ENCODE measurements at regions not wholly inside any gene's neighbourhood (a gene's known extent, or its start where the extent isn't known, plus 50 kb on each side); places are given as distances from the start of the nearest gene placed in this dataset.
"Not testable (repeated sequence)": the region's sequence is repeated elsewhere in the genome, so short reads cannot be mapped to it uniquely, and the experiment has no call there.

DNA sequence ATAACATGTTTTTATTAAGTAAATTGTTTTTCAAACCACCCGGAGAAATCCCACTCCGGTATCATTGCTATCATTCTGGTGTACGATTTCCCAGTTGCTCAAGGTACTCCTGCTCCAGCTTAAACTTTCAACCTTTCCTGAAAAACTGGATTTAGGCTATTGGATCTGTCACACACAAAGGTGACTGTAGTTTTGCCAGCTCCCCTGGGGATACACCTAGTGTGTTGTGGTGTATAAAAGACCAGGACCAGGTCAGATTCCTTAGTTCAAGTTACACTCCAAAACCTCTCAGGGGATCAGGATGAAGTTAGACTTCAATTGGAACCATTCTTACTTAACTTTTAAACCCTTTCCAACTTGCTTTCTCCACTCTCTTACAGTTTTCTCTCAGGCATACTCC is 303.9 kb downstream of the NOVA1 start:
- no peak for DNase-seq

DNA sequence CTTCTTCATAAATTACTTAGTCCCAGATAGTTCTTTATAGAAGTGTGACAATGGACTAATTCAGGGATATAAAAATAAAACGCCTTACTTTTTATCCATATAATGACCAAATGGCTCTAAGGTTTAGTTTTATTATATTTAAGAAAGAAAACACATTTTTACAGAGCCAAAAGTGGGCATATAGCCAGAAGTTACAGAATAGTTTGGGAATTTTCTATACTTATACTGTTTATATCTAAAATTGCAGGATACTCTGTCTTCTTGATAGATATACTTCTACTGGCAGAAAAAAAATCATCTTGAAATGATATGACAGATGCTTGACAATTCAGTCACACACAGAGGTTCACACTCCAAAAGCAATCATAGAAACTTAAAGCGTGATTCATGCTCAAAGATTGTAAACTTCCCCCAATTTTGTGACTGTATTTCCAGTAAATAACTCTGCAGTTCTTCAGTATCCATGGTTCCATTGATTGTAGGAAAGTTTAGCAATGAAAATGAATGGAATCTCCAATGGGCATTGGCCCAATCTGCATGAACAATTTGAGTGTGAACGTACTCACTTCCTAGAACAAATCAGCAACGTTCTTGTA is 307.8 kb downstream of the NOVA1 start:
- no peak for DNase-seq

DNA sequence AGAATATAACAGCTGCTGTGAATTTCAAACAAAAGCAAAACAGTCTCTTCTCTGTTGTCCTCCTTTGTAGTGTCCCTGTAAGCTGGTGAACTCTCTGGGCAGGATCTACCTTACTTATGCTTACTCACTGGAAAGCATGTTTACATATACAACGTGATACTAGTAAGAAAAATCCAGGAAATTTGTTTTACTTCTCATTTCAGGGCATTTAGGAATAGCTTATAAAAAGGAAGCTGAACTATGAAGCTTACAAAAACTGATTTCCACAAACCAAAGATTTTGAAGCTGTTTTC is 311.0 kb downstream of the NOVA1 start:
- DNase-seq: no peak

DNA sequence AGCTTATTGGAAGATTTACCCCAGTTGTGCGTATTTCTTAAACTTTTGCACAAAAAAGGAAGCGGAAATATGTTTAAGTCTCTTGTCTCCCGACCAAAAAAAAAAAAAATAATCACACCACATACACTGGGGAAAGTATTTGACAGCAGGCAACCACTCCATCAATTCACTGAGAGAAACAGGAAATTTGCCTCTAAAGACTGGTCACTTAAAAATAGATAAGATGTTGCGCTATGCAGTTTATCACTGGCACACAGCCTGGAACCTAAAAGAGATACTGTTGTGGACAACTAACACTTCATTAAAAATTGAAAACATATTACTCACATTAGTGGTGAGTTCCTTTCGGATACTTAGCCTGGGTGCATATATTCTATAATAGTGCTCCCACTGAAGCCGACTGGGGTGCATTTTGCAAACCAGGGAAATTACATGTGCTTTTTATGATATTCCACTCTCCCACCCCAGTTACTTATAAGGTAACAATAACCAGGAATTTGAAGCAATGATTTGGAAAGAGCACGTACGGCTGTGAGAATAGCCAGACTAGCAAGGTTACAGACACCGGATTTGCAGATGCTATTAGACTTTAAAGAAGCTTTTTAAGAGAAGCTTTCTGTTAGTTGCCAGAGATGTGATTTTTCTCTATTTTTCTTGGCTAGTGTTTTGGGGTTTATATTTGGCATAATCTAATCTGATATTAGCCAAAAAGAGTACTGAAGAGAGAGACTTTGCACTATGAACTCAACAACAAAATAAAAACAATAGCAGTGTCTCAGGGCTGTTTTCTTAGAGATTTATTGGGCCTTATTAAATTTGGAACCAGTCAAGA is 311.5 kb downstream of the NOVA1 start:
- DNase-seq: no peak

DNA sequence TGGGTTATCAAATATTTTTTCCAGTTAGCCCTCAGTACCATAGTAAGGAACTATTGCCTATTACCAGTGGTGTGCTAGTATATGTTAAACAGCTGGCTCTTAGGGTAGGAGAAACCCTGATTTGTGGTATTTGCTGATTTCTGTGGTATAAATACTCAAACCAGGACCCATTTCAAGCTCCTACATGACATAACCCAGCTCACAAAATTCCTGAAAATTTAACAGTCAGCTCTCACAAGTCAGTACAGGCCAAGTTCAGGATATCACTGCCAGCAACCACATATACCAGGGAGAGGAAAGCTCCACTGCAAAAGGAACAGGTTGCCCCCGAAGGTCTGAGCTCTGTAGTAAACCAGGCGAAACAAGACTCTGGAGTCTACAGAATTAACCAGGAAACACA is 315.3 kb downstream of the NOVA1 start:
- no peak for DNase-seq

DNA sequence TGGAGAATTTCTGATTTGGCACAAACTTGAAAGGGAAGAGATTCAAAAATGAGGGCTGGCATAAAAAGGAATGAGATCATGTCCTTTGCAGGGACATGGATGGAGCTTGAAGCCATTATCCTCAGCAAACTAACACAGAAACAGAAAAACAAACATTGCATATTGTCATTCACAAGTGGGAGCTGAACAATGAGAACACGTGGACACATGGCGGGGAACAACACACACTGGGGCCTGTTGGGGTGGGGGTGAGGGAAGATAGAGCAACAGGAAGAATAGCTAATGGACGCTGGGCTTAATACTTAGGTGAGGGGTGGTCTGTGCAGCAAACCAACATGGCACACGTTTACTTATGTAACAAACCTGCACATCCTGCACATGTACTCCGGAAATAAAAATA is 315.8 kb downstream of the NOVA1 start:
- DNase-seq: not testable (repeated sequence)

DNA sequence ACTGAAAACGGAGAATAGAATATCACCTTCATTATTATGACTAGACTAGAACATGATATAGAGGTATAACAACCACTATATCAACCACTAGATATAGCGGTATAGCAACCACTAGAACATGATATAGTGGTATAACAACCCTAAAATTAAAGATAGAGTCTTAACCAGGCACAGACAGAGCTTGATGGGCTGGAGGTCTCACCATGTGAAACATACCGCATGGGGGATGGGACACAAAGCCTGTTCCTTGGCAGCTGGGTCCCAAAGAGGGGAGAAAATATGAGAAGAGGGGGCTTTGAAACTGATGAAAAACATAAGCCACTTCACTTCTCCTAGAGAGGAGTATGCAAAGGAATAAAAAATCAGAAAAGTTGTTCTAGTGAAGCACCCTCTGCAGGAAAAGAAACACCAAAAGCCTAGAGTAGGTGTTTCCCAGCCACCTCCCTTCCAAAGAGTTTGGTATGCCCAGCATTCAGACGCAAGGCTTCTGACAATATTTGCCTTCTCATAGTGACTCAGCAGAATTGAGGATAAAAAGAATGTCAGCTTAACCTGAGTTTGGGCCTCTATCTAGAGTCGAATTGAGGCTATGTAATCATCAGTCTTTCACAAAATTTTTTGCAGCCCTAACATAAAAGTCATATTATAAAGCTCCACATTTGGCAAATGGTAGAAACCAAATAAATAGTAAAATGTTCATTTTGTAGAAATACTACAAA is 316.4 kb downstream of the NOVA1 start:
- no peak for DNase-seq

DNA sequence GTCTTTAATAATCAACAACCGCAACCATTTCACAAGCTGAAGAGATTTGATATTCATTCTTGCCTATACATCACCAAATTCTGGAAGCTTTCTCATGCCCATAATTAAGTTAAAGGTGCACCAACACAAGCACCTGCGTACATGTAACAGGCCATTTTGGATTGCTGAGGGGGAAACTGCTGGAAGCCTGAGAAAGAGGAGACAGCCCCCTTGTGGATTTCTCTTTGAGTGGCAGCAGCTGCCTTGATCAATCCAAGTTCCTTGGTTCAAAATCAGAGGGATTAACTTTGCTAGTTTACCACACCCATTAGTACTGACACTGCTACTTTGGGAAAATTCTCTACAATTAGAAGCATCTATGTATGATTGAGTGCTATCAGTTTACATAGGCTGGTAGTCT is 321.1 kb downstream of the NOVA1 start:
- no peak for DNase-seq

DNA sequence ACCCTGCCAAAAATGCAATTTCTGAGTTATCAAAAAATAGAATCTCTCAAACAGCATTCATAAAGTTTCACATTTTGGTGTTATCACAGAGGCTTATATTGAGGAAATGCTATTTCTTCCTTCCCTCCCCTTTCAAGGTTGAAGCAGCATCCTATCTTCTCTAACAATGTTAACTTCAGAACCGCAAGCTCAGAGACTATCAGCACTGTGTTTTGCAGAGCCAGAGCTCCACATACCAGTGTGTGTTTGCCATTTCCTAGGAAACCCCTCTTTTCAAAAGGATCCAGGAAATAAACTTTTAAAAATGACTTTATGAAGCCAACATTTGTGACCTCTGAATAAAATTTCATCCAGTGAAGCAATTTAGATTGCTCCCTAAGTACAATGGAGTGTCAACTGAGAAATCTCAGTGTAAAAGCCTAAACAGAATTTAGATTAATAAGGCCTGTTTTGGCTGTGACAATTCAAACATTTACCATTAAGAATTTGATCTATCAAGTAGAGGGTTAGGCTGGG is 332.6 kb downstream of the NOVA1 start:
- DNase-seq: no peak

DNA sequence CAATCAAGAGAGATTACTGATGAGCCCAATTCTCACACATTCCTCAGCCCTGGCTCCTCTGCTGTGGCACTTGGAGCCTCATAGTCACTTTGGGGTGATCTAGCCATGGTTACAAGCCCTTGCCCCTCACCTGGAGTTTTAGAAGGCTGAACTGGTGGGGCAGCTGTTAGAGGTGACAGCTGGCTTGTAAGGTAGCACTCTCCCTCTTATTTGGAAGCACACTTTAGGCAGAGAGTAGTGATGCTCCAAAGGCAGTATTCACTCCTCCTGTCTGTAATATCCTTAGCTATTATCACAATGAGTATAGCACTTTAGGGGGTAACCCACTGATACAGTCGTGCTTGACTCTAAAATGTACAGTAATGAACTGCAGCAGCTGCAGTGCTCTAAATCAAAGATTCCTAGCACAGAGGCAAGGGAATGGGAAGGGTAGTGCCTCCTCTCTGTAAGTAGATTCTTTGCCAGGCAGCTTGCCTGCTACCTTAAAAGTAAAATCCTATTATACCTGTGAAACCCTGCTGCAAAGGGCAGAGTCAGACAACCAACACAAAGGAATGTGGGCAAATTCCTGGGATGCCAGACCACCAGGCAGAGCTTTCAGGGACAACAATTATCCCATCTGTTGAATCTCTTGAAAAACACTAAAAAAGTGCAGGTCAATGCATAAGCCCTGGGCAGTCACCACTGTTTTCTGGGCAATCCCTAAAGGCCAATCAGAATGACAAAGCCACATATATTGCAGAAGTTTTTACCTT is 336.3 kb downstream of the NOVA1 start:
- no peak for DNase-seq

DNA sequence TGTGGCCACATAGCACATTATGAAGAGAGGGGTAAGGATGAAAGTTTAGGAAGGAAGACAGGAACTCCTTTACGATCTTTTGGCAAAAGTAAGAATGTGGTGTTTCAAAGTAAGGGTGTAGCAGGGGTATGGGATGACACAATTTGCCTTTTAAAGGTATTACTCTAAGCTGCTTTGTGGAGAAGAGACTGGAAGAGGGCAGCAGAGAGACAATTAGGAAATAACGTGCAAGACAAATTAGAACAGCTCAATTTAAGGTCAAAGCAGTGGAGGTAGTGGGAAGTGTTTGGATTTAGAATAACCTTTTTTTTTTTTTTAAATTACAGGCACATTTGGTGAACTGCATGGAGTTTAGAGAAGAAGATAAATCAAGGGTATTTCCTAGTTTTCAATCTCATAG is 342.6 kb downstream of the NOVA1 start:
- DNase-seq: no peak

DNA sequence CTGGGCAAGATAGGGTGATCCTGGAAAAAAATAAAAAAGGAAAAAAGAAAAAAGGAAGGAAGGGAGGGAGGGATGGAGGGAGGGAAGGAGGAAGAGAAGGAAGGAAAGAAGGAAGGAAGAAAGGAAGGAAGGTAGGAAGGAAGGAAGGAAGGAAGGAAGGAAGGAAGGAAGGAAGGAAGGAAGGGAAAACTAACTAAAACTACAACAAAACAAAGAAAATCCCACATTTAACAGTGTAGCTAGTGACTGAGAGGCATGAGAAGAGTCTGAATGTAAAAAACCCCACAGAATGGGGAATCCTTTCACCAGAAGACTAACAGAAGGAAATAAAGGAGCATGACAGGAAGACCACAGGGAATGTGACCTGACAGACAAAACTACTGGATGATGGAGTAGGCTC is 345.7 kb downstream of the NOVA1 start:
- DNase-seq: no peak

DNA sequence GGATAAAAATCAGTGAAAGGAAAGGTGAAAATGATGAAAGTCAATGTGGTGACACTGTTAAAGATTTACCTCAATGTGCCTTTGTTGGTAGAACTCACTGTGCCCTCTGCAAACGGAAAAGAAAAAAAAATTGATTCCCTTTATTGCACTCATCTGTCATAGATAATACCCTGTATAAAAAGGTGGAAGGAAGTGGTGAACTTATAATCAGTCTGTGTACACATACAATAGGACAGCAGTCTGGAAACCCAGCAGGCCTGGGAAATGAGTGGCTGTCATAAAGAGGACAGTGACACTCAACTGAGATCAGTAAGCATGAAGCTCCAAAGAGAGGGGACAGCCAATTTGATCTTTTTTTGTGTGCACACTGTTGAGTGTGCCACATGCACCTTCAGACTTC is 364.7 kb downstream of the NOVA1 start:
- DNase-seq: no peak

DNA sequence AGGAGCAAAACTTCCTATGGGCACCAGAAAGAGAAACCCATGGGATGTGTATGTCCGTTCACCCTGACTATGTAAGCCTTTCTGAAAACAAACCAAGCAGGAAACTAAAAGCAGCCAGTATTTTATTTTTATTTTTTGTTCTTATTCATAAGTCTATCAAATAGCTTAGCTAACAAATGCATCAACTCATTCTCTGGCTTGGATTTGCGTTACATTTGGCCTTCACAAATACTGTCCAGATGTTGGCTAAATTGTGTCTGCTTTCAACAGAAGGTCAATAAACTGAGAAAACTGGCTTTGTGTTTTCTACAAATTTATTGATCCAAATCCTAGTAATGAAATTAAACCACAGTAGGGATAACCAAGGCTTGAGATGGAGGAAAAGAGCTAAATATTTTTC is 379.0 kb downstream of the NOVA1 start:
- DNase-seq: peak; percentile 23

DNA sequence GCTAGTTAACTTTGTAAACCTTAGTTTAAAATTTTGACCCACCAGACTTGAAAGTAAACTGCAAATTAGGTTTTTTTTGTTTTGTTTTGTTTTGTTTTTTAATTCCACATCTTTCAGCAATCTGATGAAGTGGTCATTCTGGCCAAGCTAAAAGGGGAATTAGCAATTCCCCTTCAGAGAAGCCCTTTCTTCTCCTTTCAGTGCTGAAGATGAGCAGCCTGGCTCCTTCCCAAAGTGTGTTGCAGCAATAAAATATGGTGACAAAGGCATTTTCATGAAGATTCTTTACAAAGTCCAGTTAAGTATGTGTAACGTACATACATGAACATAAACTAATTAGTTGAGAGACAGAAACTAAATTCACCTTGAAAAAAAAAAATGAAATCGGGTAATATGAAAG is 380.1 kb downstream of the NOVA1 start:
- DNase-seq: no peak

DNA sequence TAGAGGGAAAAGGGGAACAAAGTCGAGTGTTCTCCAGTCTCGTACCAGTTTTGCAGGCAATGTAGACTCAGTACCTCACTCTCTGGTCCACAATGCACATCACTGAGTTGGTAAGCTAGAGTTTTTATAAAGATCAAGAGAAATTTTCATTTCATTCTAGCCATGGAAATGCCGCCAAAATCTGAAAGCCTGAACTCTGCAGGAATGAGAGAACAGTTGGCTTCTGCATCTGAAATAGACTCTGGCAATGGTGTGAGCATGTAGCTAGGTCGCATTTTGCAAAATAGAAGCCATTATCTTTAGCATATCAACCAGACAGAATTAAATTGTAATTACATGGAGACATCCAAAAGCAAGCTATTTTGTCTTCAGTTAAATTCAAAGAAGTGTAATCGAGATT is 381.0 kb downstream of the NOVA1 start:
- no peak for DNase-seq

DNA sequence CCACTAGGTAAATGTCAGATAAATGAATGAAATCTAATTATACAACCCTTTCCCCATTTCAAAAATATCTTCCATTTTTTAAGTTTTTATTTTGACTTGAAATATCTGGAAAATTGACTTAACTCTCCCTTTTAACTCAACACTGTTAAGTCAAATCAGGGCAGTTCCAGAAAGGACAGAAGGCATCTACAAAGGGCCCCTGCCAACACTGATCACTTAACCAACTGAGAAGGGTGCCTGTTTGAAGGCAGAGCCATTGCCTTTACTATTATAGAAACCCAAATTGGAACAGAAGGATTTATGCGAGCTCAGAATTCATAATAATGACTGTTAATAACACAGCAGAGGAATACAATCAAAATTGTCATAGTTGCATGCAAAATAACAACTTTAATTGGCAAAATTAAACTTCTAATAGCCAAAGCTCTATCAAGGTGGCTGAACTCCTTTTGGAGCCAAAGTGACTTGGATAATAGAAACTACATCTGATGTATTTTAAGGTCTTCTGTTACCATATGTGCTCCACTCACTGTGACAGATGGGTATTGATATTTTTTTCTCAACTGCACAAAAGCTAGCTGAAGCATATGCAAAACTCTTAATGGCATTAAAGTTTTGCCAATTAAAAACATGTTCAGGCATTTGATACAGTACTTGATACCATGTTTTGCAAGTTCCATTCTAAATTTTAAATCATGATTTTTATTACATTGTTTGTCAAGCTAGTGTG is 383.8 kb downstream of the NOVA1 start:
- DNase-seq: no peak

DNA sequence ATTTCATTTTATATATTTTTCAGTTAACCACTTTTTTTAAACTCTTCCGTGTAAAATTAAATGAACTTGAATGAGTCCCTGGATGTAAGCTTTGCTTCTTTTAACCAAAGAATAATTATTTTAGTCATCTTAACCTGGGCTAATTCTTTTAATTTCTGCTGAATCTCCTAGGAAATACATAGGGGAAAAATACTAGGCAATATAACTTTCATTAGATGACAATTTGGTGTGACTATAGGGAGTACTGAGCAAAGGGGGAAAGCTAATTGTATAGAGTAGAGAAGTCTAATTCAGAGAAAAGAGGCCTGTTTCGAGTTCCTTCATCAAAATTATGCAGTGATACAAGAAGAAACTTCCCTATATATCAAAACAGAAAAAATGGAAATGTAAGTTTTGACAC is 388.1 kb downstream of the NOVA1 start:
- no peak for DNase-seq

DNA sequence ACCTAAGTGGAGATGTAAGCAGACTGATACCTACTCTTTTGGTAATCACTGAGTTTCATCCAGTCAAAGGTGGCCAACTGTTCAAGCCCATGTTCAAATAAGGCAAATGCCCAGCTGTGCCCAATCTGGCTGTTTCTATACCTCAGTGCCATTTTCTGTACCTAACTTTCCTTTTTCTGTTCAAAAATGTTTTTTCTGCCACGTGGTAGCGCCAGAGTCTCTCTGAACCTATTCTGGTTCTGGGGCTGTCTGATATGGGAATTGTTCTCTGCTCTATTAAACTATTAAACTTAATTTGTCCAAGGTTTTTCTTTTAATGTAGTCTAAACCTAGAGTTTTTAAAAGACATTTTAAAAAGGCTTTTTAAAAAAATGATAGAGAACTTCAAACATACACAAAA is 391.2 kb downstream of the NOVA1 start:
- no peak for DNase-seq

DNA sequence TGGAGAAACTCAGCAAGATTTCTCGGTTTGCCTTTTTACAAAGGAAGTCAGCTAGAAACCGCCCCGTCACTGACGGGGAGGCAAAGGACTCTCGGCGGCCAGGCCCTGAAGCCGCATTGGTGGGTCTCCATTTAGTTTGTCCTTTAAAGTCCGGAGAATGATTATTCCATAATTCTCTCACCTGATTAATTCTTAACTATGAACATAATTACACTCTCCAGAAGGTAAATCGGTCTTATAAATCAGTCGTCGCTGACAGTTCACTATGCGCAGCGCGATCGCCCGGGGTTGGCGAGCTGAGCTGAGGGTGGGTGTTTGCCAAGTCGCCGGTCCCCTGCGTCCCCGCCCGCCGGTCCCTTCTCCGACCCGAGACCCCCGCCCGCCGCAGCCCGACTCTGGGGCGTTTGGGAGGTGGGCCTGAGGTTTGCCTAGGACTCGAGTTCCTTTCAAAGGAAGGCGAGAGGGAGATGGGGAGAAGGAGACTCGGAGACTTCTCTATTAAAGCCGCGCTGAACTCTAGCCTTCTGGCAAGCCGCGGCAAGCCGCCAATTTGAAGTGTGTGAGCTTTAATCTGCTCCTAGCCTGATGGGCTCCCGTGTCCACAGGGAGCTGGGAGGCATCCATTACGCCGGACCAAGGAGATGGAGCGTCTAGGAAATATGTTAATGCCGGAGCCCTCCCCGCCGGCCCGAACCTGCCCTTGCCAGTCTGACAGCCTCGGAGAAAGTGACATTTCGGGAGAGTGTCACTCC is 392.9 kb downstream of the NOVA1 start:
- peak; percentile 55 for DNase-seq

DNA sequence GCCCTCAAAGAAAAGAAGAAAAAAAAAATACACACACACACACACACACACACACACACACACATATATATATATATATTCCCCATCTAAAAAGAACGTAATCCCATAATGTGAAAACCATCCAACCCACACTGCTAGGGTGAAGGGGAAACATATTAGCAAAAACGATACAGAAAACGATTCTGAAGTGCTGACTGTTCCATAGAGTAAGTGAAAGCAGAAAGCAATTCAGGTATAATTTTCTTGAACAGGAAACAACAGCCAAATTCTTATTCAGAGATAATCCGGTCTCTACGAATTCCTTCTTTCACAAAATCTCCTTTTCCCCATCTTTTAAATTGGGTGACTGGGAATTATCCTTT is 393.5 kb downstream of the NOVA1 start:
- no peak for DNase-seq

DNA sequence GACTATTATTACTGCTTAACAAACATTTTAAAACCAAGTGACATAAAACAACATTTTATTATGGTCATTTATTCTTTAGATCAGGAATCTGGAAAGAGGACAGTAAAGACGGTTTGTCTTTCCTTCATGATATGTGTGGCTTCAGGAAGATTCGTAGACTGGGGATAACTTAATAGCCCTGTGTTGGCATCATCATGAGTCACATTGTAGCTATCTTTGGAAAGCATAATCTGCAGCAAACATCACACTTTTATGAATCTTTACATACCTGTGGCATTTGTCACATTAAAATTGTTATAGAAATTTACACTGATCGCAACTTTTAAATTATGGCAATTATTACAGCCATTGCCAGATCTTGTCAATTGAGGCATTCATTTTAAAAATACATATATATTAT is 397.1 kb downstream of the NOVA1 start:
- DNase-seq: no peak
